K562 (cell line): ENCODE measurements at regions not wholly inside any gene's neighbourhood (a gene's known extent, or its start where the extent isn't known, plus 50 kb on each side); places are given as distances from the start of the nearest gene placed in this dataset.

Experiments used
- JUND ChIP-seq, 2 experiments: IDR thresholded peaks; 2 replicates in 1 of 2; 3 replicates in 1 of 2; pipeline ENCODE4 v1.6.1; 2011; ENCODE audit warnings: borderline replicate concordance in 2 of 2, low read depth in 2 of 2, low read length in 2 of 2, improper control_type of control experiment in 1 of 2, missing biosample characterization in 1 of 2, missing genetic modification characterization in 1 of 2, missing genetic modification reagents in 1 of 2
- SP1 ChIP-seq: sonication (generic); formaldehyde crosslinking; IDR thresholded peaks from 2 replicates; pipeline ENCODE4 v1.8.1; 2022; ENCODE audit warnings: mild to moderate bottlenecking, missing genetic modification reagents
- ZNF707 ChIP-seq: fragments of 250-450 bp; sonication (Bioruptor Pico); conservative IDR thresholded peaks from 2 replicates; pipeline ENCODE4 v1.8.0; 2022; ENCODE audit warnings: inconsistent platforms, mild to moderate bottlenecking, moderate library complexity
- TF ChIP-seq, protein P1 (sequence below): fragments of 450-650 bp; IDR thresholded peaks from 2 replicates; pipeline ENCODE4 v1.6.1; 2017; ENCODE audit warnings: antibody characterized with exemption
- TF ChIP-seq, protein P2 (sequence below): fragments of 250-450 bp; sonication (Bioruptor Pico); IDR thresholded peaks from 2 replicates; pipeline ENCODE4 v1.4.0; 2020

DNA sequence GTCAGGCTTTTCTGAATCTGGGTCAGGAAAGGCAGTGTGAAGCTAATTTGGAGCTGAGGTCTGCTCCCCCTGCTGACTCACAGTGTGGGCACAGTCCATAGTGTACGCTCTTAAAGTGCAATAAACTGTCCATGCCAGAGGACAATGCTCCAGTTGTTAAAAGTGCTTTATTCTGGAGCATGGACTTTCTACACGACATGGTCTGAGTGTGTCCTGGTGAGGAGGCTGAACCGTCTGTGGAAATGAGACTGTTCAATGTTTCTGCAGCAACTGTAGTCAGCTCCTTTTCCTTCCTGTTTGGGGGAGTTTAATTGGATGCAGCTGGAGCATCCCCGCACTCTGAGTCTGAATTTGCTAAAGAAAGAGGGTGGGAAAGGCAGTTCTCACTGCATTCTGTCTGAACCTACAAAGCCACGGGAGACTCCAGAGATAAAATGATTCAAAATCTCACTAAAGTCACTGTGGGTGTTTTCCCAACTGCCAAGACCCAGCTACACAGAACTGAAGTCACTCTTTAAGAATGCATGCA is 110.2 kb upstream of the TRIB2 start (continued):
- TF ChIP-seq, protein P1, sequence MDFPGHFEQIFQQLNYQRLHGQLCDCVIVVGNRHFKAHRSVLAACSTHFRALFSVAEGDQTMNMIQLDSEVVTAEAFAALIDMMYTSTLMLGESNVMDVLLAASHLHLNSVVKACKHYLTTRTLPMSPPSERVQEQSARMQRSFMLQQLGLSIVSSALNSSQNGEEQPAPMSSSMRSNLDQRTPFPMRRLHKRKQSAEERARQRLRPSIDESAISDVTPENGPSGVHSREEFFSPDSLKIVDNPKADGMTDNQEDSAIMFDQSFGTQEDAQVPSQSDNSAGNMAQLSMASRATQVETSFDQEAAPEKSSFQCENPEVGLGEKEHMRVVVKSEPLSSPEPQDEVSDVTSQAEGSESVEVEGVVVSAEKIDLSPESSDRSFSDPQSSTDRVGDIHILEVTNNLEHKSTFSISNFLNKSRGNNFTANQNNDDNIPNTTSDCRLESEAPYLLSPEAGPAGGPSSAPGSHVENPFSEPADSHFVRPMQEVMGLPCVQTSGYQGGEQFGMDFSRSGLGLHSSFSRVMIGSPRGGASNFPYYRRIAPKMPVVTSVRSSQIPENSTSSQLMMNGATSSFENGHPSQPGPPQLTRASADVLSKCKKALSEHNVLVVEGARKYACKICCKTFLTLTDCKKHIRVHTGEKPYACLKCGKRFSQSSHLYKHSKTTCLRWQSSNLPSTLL: no peak
- TF ChIP-seq JUND (IDR thresholded peaks at IDR 0.05; ENCODE audit: borderline replicate concordance, low read depth, low read length) (no peak), JUND (tag; IDR thresholded peaks at IDR 0.05; ENCODE audit: borderline replicate concordance, low read depth, low read length) (no peak), SP1 (no peak), ZNF707 (CRISPR knock-in tag) (no peak)
- TF ChIP-seq, protein P2, sequence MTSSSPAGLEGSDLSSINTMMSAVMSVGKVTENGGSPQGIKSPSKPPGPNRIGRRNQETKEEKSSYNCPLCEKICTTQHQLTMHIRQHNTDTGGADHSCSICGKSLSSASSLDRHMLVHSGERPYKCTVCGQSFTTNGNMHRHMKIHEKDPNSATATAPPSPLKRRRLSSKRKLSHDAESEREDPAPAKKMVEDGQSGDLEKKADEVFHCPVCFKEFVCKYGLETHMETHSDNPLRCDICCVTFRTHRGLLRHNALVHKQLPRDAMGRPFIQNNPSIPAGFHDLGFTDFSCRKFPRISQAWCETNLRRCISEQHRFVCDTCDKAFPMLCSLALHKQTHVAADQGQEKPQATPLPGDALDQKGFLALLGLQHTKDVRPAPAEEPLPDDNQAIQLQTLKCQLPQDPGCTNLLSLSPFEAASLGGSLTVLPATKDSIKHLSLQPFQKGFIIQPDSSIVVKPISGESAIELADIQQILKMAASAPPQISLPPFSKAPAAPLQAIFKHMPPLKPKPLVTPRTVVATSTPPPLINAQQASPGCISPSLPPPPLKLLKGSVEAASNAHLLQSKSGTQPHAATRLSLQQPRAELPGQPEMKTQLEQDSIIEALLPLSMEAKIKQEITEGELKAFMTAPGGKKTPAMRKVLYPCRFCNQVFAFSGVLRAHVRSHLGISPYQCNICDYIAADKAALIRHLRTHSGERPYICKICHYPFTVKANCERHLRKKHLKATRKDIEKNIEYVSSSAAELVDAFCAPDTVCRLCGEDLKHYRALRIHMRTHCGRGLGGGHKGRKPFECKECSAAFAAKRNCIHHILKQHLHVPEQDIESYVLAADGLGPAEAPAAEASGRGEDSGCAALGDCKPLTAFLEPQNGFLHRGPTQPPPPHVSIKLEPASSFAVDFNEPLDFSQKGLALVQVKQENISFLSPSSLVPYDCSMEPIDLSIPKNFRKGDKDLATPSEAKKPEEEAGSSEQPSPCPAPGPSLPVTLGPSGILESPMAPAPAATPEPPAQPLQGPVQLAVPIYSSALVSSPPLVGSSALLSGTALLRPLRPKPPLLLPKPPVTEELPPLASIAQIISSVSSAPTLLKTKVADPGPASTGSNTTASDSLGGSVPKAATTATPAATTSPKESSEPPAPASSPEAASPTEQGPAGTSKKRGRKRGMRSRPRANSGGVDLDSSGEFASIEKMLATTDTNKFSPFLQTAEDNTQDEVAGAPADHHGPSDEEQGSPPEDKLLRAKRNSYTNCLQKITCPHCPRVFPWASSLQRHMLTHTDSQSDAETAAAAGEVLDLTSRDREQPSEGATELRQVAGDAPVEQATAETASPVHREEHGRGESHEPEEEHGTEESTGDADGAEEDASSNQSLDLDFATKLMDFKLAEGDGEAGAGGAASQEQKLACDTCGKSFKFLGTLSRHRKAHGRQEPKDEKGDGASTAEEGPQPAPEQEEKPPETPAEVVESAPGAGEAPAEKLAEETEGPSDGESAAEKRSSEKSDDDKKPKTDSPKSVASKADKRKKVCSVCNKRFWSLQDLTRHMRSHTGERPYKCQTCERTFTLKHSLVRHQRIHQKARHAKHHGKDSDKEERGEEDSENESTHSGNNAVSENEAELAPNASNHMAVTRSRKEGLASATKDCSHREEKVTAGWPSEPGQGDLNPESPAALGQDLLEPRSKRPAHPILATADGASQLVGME (CRISPR knock-in tag): no peak
